IPS-NIHi11 (cell line): ENCODE measurements at regions not wholly inside any gene's neighbourhood (a gene's known extent, or its start where the extent isn't known, plus 50 kb on each side); places are given as distances from the start of the nearest gene placed in this dataset.

Experiments used
- DNase-seq: peaks from one replicate; pipeline ENCODE4 v3.0.0; 2012; ENCODE audit warnings: mixed read lengths, low spot score

- no peak for DNase-seq
Measured at GRCh38 chr6:97813889-97814567, 531.0 kb upstream of the MMS22L start.

GRCh38 chr6:97815301-97815812, 532.3 kb upstream of the MMS22L start:
- no peak for DNase-seq

- DNase-seq = no peak
Measured at GRCh38 chr6:97816526-97816925, 533.5 kb upstream of the MMS22L start.

DNA sequence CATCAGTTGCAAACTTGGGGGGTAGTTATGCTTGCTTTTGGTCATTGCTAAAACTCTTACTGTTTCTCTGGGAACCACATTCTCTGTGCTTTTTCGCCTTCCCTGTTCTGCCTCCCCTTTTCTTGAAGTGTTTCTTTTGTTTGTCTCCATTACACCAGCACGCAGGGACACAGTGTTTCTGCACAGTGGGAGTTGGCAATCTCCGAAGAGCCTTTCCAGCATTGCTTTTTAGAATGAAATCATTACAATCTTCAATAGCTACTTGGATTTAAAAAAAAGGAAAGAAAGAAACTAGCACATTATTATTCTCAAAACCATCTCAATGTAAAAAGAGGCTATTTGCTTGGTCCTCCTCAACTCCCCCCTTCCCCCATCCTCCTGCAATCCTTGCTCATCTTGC, 536.7 kb upstream of the MMS22L start:
- no peak for DNase-seq

GRCh38 chr6:97820400-97820799, 537.4 kb upstream of the MMS22L start:
- DNase-seq = no peak

- no peak for DNase-seq
Measured at GRCh38 chr6:97822632-97823031, 539.6 kb upstream of the MMS22L start.

GRCh38 chr6:97841763-97842162, 558.7 kb upstream of the MMS22L start:
- no peak for DNase-seq

GRCh38 chr6:97842521-97842920, 559.5 kb upstream of the MMS22L start:
- DNase-seq = no peak

DNA sequence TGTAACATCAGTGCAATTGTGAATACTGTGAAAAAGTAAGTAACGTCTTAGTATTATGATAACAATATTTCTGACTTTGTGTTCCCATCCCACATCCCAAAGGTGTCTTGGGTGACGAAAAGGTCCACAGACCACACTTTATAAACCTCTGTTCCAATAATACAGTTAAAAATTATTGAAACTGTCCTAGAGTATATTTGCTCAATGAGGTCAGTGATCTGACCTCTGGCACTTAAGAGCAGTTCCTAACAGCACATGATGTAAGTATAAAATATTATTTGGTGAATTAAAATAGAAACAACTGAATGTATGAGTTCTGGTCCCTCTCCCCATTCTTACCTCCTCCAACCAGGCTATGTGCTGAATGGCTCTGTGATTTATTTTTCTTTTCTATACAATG, 566.4 kb upstream of the MMS22L start:
- no peak for DNase-seq

- peak; percentile 22 for DNase-seq
Measured at GRCh38 chr6:97850458-97851212, 567.6 kb upstream of the MMS22L start.

- no peak for DNase-seq
Measured at GRCh38 chr6:97863697-97864096, 580.7 kb upstream of the MMS22L start.

- no peak for DNase-seq
Measured at GRCh38 chr6:97864366-97864765, 581.4 kb upstream of the MMS22L start.

- no peak for DNase-seq
Measured at GRCh38 chr6:97864826-97865225, 581.8 kb upstream of the MMS22L start.

- DNase-seq = peak; percentile 11
Measured at GRCh38 chr6:97865612-97866011, 582.6 kb upstream of the MMS22L start.

DNA sequence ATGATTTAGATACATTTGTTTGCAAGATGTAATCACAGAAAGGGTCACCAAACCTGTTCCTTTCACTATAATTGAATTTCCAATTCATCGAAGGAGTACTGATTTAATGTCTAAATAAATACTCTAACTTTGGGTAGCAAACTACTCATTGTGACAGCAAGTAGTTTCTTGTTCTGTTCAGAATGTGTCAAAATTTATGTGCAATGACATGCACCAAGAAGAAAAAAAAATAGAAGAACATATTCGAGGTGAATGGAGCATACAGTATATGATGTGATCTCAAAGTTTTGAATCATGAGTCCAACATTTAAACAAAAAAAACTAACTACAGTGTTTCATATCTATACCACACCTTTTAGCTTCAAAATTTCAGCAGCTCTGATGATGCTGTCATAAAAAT, 583.6 kb upstream of the MMS22L start:
- DNase-seq = no peak

- no peak for DNase-seq
Measured at GRCh38 chr6:97867177-97867576, 584.2 kb upstream of the MMS22L start.

DNA sequence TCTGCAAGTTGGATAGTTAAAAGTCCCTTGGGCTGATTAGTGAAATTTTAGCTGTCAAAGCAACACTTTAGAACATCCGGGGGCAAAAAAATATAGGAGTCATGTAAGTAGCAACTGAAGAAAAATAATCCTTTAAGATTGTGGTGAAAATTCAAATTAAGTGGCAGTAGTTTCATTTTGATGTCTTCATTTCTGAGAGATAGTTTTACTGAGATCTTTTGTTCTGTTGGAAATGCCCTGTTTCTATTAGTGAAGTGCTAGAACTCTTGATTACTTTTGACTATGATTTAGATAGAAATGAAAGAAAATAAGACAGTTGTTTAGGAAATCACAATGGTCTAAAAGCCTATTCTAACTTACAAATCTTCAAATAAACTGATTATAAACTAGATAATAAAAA, 587.3 kb upstream of the MMS22L start:
- no peak for DNase-seq

DNA sequence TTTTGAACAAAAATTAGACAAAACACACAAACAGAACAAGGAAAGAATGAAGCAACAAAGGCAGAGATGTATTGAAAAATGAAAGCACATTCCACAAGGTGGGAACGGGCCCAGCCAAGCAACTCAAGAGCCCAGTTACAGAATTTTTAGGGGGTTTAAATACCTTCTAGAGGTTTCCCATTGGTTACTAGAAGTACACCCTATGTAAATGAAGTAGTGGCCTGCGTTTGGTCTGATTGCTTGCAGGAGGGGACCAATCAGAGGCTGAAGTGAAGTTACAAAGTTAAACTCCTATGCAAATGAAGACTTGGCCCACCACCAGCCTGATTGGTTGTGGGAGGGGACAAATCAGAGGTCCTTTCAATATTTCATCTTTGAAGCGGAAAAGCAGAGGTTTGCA, 593.7 kb upstream of the MMS22L start:
- DNase-seq = no peak

- DNase-seq = no peak
Measured at GRCh38 chr6:97882755-97883154, 599.7 kb upstream of the MMS22L start.

DNA sequence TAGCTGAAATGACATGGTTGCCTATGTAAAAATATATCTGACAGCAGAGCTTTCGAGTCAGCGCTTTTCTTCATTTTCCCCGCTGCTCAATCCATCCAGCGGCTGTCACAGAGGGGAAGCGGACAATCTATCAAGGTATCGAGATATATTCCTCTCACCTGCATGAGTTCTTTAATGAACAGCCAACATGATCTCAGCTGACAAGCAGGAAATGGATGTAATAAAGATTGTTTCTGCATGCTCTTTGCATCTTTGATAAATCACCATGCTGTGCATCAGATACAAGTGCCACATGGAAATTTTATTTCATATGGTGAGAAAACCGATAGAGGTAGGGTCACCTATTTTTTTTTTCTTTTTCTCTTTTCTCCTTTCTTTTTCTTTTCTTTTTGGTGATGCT, 602.3 kb upstream of the MMS22L start:
- no peak for DNase-seq

DNA sequence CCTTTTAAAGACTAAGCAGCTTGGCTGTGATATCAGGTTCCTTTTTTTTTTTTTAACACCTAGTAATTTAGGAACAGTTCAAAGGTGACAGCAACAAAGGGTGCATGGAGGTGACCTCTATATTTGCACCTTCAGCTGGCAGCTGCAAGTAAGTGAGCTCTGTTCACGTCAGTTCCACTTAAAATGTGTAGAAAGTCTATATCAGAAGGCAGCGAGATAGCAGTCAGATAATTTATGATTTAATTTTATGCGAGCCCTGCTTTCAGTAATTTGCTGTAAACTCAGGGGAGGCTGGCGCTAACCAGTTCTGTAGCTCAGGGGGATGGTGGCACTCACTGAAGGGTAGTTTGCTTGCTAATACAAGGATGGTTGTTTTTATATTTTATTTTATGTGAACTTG, 602.8 kb upstream of the MMS22L start:
- DNase-seq = no peak

DNA sequence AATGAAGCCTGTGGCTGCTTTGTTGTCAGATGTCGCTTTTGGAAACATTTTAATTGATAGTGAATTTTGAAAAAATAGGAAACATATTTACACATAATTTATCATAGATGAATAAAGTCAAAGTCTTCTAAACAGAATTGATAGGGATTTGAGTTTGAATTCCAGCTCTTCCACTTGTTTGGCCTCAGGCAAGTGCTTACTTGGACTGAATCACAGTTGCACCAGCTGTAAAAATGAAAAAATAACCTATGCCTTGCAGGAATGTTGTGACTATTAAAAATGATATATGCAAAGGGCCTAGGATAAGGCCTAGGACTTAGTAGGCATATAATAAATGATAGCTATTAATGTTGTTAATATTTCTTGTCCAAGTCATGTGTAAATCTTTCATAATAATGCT, 618.5 kb upstream of the MMS22L start:
- DNase-seq = no peak

DNA sequence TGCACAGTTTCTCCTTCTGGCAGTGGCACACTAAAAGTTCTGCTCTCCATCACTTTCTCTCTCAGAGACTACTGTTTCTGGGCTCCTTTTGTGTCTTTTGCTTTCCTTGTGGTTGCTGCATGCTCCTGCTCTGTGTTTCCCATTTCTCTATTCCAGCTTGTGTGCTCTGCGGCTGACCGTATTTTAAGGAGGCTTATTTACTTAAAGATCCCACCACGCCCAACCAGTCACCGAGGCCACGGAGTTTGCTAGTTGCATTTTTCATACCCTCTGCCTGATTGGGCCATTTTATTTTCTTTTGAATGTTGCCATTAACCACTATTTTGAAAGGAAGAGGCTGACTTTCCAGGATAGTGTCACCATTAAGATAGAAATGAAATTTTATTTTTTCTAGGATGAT, 626.4 kb upstream of the MMS22L start:
- no peak for DNase-seq

DNA sequence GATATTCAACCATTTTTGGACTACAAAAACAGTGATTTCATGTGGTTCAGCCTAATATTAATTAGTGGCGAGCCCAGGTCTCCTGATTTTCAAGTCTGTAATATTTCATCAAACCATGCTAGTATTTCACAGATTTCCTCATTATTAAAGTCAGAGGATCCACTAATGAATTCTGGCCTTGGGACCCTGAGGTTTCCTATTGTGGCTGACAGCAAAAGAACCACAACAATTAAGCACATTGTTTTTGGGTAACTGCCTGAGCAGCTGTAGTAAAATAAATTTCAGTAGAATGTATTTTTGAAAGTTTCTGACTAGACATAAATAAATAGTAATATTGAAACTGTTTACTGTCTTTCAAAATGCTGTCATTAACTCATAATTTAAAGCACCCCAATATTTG, 630.7 kb upstream of the MMS22L start:
- no peak for DNase-seq
